ENCODE measurements at regions not wholly inside any gene's neighbourhood (a gene's known extent, or its start where the extent isn't known, plus 50 kb on each side); places are given as distances from the start of the nearest gene placed in this dataset.
"Not testable (repeated sequence)": the region's sequence is repeated elsewhere in the genome, so short reads cannot be mapped to it uniquely, and the experiment has no call there.

DNA sequence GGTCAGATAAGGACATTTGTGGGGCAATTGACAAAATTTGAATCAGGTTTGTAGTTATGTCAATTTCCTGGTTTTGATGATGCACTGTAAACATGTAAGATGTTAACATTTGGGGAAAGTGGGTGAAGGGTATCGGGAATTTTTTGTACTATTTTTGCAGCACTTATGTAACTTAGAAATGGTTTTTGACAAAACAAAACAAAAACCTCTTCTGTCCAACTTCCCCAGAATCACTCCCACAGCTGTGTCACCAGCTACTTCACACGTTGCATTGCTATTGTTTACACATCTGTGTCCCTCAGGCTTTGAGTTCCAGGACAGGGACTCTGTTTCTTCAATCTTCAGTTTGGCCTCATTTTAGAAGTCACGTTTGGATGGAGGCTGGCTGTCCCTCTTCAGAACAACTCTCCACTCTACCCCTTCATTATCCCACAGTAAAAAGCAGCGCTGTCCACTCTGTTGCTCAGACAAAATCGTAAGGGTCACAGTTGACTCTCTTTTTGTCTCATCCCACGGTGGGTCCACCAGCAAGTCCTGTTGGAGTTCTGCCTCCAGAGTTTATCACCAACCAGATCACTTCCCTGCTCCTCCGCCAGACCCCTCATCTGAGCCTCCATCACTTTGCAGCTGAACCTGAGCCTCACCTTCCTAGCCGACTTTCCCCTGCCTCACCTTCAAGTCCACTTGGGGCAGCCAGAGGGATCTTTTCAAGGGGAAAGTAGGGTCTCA is 63.2 kb downstream of the NENF start:
- no peak for DNase-seq (ENCODE audit: low read depth)

DNA sequence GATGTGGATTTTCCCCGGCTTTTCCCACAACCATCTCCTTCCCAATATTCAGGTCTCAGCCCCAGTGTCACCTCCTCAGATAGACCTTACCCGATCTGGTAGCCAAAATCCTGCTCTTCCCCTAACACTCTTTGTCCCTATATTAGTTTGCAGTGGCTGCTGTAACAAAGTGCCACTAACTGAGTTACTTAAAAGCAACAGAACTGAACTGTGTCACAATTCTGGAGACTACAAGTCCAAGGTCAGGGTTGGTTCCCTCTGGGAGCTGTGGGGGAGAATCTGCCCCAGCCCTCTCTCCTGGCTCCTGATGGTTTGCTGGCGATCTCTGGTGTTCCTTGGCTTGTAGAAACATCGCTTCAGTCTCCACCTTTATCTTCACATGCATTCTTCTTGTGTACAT is 64.0 kb downstream of the NENF start:
- no peak for DNase-seq (ENCODE audit: low read depth)

DNA sequence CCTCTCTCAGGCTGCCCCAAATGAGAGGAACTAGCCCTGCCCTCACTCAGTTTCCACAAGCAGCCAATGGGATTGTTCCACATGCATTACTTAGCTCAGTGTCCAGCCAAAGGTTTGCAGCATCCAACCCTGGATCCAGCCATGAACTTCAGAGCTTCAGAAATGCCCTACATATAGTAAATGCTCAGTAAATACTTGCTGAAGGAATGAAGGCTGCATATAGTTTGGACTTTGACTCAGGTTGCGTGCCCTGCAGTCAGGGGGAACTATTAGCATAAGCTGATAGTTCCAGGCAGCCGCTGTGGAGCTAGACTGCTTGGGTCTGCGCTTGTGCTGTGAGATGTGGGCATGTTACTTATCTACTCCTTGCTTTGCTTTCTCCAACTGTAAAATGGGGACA is 64.8 kb downstream of the NENF start:
- no peak for DNase-seq (ENCODE audit: low read depth)

DNA sequence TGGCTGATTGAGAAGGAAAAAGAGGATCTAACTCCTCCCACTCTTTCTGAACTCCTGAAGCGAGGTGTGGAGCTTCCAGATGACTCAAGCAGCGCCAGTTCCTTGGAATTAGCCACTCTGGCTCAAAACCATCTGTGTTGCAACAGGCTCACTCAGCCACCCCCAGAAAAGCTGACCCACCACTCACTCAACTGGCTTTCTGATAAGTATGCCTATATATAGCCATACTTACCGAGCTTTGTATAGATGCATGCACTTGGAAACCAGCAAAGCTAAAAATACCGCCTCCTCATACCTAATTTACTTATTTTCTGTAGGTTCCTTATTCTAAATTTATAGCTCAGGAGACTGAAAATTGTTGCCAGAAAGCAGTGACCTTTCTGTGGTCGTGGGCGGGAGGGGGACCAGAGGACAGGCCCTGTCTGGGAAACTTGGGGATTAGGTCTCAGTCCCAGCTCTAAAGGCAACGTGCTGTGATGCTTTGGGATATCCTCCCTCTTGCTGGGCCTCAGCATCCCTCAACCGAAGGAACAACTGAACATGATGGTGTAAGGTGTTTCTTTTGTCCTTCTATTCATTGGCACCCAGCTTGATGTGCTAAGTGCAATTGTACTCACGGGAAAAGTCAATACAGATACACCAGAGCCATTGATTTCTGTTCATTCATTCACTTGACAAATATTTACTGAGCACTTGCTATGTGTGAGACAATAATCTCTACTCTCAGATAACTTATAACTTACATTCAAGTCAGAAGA is 65.7 kb downstream of the NENF start:
- peak; percentile 47 for DNase-seq (ENCODE audit: low read depth)

DNA sequence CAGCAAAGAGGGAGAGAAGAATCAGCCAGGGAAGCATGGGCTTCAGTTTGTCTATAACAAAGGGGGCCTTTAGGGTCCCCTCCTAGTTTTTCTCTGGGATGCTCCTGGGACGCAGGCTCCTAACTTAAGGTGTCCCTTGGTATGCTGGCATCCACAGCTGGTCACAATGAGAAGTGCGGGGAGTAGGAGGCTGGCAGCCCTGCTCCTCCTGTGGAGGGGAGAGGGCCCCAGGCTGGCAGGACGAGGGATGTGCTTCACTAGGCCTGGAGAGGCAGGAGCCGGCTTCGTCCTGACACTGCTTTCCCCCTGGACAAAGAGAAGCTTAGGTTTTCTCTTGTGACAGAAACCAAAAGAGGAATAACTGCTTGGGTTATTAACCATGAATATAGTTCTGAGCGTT is 67.6 kb downstream of the NENF start:
- no peak for DNase-seq (ENCODE audit: low read depth)

DNA sequence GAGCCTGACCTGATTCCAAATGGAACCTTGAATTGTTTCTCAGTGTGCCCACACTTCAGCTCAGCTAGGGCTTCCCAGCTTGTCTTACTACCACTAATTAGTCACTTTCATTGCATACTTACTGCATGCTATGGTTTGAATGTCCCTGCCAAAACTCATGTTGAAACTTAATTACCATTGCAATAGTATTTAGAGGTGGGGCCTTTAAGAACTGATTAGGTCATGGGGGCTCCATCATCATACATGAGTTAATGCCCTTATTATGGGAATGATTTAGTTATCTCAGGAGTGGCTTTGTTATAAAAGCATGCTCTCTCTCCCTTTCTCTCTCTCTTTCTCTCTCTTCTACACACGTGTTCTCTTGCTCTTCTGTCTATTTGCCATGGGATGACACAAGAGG is 68.3 kb downstream of the NENF start:
- DNase-seq (ENCODE audit: low read depth): no peak

DNA sequence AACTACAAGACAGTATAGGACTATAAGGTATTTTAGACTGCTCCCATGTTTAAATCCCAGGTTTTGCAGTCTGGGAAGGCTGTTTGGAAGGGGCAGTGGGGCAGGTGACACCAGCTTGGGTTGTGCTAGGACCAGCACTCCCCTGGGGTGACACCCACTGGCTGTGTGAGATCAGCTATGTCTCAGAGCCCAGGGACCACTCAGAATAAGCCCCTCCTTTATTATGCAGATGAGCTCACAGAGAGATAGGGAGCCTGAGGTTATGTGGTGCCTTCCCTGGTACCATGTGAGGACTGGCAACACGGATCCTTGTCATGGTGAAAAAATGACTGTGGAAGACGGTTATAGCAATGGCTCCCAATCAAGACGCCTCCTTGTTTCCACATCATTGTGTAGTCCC is 71.0 kb downstream of the NENF start:
- DNase-seq (ENCODE audit: low read depth): no peak

DNA sequence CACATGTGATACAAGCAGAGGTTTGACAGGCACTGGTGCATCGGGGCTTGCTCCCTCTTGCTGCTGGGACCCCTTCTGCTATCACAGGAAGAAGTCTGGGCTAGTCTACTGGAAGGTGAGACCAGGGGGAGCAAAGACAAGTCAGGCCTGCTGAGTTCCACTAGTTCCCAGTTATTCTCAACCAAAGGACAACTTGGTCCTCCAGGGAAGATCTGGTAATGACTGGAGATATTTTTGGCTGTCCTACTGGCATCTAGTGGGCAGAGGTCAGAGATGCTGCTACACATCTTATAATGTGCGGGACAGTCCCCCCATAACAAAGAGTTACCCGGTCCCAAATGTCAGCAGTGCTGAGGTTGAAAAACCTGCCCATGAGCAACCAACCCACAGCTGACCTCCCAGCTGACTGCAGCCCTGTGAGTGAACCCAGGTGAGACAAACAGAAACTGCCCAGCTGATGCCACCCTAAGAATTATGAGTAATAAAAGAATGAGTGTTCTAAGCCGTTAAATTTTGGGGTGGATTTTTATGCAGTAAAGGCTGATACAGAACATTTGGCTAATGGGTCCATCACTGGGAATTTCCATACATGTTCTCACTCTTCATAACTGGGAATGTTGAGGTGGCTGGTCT is 71.6 kb downstream of the NENF start:
- no peak for DNase-seq (ENCODE audit: low read depth)

DNA sequence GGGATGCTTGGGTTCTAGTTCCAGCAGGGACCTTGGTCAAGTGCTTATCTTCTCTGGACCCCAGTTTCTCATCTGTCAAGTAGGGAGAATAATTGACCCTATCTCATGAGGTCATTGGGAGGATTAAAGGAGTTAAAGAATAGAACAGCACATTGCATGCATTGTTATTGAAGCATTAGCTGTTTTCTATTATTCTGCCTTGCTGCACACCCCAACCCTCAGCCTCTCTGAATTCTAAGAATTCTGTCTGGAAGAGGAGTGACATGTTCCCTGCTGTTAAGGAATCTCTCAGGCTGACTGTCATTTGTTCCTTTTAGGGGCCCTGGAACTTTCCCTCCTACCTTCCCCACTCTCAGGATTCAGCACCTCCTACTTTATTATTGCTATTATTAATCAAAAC is 73.9 kb downstream of the NENF start:
- DNase-seq (ENCODE audit: low read depth): no peak

DNA sequence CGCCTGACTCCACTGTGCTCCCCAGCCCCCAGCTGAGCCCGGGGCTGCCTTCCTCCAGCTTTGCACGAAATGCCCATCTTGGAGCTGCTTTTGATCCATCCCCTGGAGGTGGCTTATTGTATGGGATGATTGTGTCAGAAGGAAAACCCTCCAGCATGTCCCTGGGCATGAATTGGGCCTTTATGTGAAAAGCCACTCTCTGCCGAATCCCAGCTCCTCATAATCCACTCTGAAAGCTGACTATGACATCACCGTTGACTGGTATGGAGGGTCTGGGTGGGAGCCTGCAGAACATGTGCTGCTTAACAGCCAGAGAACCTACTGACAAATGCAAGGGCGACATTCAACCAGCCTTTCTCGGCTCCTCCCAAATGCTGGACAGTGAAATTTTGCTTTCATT is 74.6 kb downstream of the NENF start:
- no peak for DNase-seq (ENCODE audit: low read depth)

DNA sequence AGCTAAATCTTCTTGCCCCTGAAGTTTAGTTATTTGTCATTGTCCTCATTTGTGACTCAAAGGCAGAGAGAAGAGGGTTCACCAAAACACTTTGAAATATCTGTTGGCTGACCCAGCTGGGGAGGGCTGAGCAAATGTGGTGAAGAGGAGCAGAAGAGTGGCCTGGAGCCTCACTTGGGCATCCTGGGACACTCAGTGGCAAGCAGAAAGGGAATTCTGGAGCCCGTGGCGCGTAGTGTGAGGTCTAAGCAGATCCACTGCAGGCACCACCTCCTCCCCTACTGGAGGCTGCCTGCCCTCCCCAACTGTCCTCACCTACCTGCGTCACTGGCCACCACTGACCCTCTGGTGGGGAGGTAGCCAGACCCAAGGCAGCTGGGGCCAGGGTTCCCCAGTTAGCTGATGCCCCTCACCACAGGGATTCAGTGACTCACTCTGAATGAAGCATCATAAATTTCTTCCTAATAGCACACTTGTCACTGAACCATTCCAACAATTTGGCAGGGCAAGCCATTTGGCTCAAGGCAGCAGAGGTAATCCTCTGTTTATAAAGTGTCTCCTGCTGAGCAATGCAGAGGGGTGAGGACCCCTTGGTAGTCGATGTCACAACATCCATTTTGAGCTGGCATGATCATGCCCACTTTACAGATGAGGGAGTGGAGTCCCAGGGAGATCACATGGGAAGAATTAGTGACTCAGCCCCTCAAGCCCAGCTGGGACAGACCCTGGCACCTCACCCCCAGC is 80.3 kb downstream of the NENF start:
- peak; percentile 54 for DNase-seq (ENCODE audit: low read depth)

DNA sequence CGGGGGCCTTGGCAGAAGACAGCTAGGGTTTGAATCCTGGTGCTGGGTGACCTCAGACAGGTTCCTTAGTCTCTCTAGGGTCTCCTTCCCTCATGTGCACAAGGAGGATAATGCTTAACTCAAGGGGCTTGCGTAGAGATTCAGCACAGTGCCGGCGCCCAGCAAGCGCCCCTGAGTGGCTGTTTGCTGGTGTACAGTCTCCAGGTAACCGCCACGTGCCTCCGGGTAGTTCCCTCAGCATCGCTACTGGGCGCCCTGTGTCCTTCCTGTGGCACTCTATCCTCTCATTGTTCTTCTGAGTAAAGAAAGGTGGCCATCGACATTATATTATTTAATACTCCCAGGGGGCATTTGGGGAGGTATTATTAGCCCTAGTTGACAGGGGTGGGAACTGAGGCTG is 80.9 kb downstream of the NENF start:
- no peak for DNase-seq (ENCODE audit: low read depth)

DNA sequence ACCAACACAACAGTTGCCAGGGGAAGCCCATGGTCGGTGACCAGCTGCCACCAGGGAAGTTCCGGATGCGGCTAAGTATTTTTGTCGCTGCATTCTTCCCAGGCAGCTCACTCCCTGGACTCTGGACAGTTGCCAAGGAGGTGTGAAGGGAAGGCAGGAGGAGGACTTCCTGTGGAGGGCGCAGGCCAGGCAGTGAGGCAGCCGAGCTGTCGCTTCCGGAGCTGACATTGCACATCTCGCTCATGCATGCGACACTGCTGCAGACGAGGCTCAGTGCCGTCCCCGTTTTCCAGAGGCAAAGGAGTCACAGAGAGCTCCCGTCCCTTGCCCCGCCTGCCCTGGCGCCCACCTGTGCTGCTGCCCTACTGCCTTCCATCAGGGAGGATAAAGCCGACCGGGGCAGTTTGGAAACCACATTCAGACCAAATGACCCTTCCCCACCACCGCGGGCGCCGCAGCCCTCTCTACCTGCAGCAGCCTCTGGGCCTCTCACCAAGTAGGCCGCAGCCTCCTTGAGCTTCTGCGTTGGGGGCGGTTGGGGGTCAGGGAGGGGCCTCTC is 81.4 kb downstream of the NENF start:
- DNase-seq (ENCODE audit: low read depth): peak; percentile 60

DNA sequence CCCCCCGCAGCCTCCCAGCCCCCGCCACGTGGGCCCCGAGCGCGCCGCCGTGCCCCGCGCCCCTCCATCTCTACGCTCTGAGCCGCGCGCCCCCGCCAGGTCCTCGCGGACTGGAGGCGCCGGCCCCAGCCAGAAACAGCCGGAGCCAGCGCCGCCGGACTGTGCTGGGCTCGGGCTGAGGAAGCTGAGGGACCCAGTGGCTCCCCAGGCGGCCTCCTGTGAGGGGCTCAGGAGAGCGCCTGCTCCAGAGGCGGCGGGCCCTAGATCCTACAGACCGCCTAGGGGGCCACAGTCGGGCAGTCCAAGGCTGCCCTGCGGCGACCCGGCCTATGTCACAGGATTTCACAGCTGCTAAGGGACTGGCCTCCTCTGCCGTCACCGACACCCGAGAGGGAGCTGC is 82.1 kb downstream of the NENF start:
- no peak for DNase-seq (ENCODE audit: low read depth)

DNA sequence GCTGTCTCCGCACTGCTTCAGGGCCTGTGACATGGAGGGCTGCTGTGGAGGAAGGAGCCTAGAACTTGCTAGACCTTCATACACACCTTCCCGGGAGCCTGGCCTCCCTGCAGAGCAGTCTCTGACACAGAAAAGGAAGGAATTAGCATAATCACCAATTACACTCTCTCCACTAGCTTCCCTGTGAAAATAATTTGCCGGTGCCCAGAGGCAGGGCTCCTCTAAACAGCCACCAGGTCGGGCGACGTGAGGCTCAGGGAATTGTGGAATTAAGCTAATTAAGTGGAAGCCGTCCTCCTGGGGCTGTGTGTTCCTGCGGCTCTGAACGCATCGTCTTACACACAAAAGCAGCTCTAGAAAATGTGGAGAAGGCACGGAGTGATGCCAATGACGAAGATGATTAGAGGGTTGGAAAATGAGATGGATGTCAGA is 82.6 kb downstream of the NENF start:
- no peak for DNase-seq (ENCODE audit: low read depth)

DNA sequence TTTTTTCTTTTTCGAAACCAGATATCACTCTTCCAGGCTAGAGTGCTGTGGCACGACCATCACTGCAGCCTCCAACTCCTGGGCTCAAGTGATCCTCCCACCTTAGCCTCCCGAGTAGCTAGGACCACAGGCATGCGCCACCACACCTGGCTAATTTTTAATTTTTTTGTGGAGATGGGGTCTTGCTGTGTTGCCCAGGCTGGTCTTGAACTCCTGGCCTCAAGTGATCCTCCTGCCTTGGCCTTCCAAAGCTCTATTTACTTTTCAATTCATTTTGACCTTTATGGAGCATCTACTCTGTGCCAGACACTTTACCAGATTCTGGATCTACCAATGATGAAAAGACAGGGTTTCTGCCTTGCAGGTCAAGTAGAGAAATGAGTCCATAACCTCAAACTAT is 83.3 kb downstream of the NENF start:
- DNase-seq (ENCODE audit: low read depth): not testable (repeated sequence)

DNA sequence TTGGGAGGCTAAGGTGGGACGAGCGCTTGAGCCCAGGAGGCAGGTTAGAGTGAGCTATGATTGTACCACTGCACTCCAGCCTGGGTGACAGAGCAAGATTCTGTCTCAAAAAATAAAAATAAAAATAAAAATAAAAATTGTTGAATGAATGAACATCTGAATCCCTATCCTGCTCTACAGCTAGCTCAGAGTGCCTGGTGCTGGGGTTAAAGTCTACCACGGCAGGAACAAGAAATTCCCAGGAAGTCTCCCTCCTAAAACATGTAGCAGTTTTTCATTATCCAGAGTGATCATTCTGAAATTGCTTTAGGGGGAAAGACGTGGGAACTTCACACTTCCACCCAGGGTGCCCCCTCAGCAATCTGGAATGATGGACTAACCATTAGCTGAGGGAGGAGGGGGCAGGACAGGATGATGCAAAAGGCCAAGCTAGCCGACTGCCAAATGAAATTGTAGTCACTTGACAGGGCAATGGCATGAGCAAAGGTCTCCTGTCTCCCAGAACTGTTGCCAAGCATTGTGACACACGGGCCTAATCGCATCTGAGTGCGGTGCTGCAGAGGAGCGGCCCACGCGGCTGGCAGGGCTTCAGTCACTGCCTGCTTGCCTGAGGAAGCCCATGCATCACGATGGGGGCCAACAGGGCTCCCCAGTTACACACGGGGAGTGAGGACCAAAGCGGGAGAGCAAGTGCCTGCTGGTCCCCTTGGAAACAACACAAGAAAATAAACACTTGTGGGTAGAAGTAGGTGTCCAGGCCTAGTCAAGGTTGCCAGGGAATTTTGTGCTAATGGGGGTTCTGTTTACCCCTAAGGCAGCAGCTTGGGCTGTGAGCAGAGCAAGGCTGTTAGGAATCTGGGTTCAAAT is 85.7 kb downstream of the NENF start:
- peak; percentile 68 for DNase-seq (ENCODE audit: low read depth)

DNA sequence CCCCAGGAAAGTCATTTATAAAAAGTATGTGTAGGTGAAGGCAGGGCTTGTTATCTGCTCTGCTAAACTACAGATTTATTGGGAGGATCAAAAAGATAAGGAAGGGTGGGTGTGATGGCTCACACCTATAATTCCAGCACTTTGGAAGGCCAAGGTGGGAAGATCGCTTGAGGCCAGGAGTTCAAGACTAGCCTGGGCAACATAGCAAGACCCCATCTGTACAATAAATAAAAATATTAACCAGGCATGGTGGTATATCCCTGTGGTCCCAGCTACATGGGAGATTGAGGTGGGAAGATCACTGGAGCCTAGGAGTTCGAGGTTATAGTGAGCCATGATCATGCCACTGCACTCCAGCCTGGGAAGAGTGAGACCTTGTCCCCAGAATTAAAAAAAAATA is 86.4 kb downstream of the NENF start:
- no peak for DNase-seq (ENCODE audit: low read depth)

DNA sequence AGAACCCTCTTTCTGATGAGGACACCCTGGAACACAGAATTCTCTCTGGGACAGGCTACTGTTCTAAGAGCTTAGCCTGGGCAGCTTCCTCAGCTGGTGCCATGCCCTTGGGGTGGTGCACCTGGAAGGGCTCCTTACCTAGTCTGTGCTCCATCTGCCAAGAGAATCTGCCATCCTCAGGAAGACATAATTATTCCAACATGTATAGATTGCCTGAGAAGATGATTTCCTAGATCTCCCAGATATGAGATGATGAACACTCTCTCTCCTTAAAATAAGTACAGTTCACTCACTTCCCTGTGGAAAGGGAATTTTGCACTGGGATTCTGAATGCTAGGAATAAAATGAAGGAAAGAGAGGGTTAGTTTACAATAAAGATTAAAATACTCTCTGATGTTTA is 87.6 kb downstream of the NENF start:
- no peak for DNase-seq (ENCODE audit: low read depth)

DNA sequence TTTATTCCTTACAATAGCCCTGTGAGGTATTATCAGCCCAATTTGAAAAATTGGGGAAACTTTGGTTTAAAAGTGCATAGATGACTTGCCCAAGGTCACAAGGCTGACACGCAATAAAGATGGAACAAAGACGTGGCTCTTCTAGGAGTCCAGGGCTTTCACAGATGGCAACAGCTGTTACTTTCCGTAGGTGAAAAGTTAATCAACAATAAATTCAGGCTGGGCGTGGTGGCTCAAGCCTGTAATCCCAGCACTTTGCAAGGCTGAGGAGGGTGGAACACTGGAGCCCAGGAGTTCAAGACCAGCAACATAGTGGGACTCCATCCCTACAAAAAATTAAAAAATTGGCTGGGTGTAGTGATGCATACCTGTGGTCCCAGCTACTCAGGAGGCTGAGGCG is 87.8 kb upstream of the ATF3 start:
- DNase-seq (ENCODE audit: low read depth): no peak

DNA sequence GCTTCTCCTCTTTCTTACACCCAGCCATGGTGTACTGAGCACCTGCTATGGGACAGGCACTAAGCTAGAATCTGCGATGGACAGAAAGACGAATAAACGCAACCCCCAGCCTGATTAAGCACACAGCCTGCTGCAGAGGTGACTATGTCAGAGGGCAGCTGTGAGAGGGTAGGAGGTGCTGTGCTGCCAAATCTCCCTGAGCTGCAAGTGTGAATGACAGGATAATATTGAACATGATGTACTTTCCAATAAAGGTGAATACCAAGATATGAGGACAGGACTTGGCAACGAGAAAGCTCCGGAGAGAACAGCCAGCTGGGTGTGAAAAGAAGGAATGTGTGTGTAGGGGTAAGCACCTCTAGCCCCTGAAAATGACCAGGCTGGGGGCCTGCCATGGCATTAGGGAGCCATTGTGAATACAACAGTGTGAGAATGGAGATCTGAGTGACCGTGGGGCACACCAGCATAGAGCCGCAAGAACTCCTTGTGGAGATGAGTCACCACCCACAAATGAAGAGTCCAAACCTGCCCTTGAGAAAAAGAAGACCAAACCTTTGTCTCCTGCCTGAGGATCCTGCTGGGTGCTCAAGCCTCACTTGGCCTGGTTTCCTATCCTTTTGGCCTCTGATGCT is 83.0 kb upstream of the ATF3 start:
- peak; percentile 65 for DNase-seq (ENCODE audit: low read depth)
